IPS-NIHi7 (cell line): ENCODE measurements at regions not wholly inside any gene's neighbourhood (a gene's known extent, or its start where the extent isn't known, plus 50 kb on each side); places are given as distances from the start of the nearest gene placed in this dataset.
"Not testable (repeated sequence)": the region's sequence is repeated elsewhere in the genome, so short reads cannot be mapped to it uniquely, and the experiment has no call there.

Experiments
- DNase-seq: peaks from one replicate; pipeline ENCODE4 v3.0.0; 2012; ENCODE audit warnings: mixed read lengths; ENCODE audit errors: extremely low spot score

DNA sequence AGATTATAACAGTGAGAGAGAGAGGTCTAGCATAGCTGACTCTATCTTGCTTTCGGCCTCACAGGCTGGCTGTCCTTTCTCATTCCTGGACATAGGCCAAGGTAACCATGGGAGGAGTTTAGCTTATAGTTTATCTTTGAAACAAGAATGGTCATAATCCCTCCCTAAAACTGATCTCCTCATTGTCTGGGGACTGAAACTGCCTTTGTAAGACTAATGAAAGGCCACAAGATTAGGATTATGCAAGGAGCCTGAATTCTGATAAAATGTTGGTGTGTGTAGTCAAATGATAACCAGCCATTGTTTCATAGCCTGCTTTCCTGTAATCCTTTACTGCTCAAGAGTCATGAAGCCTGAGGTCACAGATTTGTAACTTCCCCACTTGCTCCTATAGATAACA is 131.9 kb upstream of the LYPLAL1 start:
- DNase-seq, result no peak

DNA sequence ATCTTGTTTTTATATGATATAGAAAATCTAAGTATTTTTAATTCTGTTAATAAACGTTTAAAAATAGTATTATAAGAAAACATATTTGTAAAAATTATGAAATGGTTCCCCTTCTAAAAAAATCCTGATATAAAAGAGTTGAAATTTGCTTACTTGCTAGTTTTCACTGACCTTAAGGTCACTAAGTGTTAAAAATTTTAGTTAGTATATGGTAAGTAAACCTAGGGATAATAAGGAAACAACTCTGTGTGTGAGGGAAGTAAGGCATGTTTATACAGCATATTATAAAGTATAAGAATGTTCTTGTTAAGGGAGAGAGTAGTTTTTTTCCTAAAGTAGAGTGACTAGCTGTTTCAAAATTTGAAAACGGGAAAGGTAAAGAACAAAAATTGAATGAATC is 130.9 kb upstream of the LYPLAL1 start:
- DNase-seq, result no peak

DNA sequence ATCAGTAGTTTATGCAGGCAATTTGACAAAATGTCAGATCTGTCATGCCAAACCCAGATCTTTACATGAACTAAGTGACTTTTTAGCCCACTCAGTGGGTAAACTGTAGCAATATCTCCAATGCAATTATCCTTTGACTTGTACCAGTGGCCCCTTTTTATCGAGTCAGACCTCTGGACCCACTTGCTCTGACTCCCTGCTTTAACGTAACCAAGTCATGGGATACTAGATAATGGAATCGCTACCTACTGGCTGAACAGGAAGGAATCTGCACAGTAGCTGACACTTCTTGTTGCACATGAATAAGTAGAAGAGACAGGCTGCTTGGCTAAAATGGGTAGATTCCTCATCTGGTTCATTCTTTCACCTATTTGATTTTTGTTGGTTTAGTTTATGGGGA is 128.4 kb upstream of the LYPLAL1 start:
- no peak for DNase-seq

DNA sequence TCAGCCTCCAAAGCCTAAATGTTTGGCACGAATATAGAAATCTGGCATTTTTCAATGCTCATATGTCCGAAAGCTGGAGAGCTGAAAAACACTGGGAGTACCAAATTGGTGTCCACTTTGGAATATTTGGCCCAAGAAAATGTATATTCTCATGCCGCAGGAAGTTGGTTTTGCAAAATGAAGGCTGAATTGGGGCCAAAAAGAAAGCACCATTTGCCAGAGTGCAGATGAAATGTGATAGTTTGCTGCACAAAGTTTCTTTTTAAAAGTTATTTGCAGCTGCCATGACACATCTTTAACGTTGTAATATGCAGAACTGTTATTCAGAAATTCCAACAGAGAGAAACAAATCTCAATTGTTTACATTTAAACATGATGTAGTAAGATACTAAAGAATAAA is 124.2 kb upstream of the LYPLAL1 start:
- no peak for DNase-seq

DNA sequence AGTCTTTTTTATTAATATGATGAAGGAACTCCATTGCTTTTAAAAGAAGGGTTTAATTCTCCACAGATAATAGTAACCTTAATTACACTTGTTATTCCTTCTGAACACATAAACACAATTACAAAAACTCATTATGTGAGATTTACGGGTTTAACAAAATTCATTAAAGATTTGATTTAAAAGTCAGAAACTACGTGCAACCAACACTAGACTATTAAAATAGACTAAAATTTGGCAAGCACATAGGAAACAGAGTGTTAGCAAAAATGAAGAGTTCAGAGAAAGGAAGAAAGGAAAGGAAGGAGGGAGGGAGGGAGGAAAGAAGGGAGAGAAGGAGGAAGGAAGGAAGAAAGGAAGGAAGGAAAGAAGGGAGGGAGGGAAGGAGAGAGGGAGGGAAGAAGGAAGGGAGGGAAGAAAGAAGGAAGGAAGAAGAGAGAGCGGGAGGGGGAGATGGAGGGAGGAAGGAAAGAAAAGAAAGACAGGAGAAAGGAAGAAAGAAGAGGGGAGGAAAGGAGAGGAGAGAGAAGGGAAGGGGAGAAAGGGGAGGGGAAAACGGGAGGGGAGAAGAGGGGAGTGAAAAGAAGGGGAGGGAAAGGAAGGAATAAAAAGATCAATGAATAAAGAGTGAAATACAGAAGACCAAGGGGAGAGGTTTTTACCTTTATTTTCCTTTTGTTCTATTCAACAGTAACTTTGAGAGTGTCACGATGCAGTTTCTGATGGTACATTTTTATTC is 123.4 kb upstream of the LYPLAL1 start:
- no peak for DNase-seq

DNA sequence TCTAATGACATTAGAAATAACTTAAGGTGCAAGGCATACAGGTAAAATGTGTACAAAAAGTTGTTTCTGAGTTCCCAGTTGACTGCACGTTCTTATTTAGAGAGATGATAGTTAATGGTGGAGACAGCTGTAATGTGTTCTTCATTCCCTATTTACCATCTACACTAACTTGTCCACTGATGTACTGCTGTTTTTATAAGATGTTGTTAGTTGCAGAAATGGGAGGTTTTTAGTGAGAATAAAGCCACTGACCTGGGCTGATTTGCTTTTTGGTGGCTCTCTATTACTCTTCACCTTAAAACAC is 122.9 kb upstream of the LYPLAL1 start:
- no peak for DNase-seq

DNA sequence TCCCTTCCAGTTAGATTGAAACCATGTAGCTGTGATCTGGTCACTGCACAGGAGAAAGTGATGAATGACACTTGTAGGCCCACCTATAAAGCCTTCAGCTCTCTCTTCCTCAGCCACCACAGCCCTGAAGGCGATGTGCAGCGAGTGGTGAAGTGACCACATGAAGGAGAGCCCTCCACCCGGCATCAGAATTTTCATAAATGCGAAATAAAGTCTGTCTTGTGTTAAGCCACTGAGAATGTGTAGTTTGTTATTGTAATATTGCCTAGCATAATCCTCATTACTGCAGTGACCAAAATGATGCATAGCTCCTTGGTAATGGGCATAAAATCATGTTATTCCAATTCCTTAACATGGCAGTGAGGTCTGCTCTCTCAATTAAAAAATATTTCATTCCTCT is 122.1 kb upstream of the LYPLAL1 start:
- no peak for DNase-seq

DNA sequence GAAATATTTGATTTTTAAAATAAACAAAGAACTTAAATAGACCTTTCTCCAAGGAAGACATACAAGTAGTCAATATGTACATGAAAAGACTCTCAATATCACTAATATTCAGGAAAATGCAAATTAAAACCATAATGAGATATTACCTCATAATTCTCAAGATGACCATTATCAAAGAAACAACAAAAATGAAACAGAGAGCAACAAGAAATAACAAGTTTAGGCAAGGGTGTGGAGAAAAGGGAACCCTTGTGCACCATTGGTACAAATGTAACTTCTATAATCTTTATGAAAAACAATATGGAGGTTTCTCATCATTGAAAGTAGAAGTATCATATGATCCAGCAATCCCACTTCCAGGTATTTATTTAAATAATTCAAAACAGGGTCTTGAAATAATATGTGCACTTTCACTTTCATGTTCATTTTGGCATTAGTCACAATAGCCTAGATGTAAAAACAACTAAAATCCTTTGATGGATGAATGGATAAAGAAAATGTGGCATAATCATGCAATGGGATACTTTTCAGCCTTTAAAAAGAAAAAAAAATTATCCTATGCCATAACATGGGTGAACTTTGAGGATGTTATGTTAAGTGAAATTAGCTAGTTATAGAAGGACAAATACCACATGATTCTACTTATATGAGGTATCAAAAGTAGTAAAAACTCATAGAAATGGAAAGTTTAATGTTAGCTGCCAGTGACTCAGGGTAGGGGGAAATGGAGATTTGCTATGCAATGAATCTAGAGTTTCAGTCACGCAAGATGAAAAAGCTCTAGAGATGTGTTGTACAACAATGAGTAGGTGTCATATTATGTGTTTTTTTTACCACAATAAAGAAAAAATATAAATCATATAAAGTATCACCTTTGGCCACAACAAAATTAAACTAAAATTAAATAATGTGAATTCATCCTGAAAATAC is 114.5 kb upstream of the LYPLAL1 start:
- no peak for DNase-seq

DNA sequence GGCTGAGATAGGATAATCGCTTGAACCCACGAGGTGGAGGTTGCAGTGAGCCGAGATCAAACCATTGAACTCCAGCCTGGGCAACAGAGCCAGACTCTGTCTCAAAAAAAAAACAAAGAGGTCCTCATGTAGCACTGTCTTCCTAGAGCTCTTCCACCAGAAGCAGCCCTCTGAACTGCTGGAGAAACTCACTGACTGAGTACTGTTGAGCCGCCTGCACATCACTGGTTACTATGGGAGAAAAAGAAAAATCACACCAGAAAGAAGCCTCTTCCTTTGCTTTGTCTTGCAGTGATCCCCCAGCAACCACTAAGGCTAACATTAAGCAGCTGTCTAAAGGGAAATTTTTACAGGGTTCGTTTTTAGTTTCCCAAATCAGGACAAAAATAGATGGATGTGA is 112.9 kb upstream of the LYPLAL1 start:
- DNase-seq, result no peak

DNA sequence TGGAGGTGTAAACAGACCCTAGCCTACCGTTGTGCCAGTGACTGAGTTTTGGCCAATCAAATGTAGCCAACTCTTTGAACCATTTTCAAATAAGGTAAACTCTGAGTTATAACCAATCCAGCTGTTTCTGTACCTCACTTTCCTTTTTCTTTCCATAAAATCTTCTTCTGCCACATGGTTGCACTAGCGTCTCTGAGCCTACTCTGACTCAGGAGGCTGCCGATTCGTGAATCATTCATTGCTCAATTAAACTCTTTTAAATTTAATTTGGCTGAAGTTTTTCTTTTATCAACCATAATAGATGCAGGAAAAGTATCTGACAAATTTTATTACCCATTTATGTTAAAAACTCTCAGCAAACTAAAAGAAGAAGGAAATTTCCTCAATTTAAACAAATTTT is 111.5 kb upstream of the LYPLAL1 start:
- no peak for DNase-seq

DNA sequence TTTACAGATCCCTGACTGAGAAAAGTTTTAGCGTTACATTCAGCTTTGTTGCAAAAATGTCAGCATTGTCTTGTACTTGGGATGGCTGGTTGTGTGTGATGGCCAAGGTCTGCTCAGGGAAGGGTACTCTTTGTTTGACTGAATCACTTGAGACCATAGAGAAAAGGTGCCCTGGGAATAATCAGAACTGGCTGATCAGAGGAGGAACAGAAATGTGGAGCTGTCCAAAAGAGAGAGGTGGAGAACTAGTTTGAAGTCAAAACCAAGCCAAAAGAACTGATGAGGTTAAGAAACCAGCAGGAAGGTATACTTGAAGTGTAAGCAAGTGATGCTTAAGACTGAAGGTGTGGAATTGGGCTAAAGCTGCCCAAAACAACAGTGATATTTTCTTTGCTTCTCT is 107.6 kb upstream of the LYPLAL1 start:
- DNase-seq, result no peak

DNA sequence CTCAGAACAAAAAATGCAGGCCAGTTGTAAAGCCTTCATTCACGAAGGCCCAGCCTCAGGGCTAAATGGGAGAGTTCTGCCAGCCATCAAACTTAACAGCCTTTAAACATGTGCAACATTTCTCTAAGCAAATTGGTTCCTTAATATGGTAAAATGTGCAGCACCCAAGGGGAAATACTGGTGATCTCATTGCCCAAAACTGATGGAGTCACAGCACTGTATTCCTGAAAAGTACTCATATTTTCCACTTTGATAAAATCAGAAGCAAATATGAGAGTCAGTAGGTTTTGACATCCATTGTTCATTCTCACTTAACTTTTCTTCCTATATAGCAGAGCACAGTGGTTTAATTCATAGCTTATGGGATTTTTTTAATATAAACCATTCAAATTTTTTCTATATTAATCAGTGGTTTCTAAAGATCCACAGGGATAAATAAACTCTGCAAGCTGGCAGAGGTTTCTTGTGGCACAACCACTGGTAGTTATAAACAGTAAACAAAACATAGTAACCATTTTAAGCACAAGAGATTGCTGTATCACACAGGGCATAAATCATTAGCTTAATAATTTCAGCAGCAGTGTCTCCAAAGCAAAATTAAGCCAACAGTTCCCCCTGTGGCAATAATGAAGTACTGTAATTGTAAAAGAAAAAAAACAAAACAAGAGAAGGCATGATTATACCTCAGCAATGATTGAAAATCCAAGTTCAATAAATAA is 106.9 kb upstream of the LYPLAL1 start:
- peak; percentile 9 for DNase-seq

DNA sequence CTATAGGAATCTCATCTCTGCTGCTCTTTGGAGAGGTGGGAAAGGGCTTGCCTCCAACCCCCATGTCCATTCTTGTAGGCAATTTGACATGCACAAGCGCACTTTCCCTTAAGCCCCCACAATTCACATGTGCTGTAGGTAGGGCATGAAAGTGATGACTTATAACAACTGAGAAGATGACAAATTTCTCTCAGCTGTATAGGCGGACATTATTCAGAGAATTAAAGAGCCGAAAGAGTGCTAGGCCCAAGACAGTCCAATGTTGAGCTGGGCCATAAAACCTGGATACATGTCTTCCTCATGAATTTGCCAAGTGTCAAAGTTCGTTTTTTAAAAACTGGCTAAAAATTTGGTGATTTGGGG is 106.3 kb upstream of the LYPLAL1 start:
- DNase-seq, result no peak

DNA sequence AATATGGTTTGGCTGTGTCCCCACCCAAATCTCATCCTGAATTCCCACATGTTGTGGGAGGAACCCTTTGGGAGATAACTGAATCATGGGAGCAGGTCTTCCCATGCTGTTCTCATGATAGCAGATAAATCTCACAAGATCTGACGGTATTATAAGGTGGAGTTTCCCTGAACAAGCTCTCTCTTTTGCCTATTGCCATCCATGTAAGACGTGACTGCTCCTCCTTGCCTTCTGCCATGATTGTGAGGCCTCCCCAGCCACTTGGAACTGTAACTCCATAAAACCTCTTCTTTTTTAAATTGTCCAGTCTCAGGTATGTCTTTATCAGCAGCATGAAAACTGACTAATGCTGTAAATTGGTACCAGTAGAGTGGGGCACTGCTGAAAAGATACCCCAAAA is 103.3 kb upstream of the LYPLAL1 start:
- not testable (repeated sequence) for DNase-seq

DNA sequence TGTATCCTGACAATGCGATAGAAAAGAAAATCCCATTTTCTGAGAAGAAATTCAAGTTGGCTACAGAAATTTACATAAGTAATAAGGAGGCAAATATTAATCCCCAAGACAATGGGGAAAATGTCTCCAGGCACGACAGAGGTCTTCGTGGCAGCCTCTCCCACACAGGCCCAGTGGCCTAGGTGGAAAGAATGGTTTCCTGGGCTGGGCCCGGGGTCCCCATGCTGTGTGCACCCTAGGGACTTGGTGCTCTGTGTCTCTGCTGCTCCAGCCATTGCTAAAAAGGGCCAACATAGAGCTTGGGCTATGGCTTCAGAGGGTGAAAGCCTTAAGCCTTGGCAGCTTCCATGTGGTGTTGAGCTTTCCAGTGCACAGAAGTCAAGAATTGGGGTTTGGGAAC is 102.5 kb upstream of the LYPLAL1 start:
- no peak for DNase-seq

DNA sequence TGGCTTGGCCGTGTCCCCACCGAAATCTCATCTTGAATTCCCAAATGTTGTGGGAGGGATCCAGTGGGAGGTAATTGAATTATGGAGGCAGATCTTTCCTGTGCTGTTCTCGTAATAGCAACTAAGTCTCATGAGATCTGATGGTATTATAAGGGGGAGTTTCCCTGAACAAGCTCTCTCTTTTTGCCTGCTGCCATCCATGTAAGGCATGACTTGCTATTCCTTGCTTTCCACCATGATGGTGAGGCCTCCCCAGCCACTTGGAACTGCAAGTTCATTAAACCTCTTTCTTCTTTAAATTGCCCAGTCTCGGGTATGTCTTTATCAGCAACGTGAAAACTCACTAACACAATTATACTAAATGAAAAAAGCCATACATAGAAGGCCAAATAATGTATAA is 101.3 kb upstream of the LYPLAL1 start:
- DNase-seq, result no peak

DNA sequence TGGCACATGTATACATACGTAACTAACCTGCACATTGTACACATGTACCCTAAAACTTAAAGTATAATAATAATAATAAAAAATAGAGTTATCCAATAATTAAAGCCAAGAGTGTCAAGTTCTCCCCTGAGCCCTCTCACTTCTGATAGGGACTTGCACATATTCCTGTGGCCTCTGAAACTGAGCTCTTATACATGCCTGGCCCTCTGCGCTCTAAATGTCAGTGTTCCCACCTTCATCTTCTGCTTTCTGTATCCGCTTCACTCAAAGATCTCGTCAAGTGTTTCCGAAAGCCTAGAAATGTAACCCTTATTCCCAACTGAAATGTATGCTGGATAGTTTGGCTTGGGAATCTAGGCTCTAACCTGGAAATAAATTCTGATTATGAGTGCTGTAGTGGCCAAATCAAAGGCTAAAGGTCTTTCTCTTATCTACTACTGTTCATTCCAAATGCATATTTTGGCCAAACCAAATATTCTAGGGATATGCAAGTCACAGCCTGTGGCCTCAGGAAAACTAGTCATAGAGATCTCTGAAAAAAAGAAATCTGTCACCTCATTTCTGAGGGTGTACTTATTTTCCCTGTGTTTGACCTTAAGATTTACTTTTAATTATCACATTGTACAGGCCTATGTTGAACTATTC is 99.5 kb upstream of the LYPLAL1 start:
- DNase-seq, result no peak

DNA sequence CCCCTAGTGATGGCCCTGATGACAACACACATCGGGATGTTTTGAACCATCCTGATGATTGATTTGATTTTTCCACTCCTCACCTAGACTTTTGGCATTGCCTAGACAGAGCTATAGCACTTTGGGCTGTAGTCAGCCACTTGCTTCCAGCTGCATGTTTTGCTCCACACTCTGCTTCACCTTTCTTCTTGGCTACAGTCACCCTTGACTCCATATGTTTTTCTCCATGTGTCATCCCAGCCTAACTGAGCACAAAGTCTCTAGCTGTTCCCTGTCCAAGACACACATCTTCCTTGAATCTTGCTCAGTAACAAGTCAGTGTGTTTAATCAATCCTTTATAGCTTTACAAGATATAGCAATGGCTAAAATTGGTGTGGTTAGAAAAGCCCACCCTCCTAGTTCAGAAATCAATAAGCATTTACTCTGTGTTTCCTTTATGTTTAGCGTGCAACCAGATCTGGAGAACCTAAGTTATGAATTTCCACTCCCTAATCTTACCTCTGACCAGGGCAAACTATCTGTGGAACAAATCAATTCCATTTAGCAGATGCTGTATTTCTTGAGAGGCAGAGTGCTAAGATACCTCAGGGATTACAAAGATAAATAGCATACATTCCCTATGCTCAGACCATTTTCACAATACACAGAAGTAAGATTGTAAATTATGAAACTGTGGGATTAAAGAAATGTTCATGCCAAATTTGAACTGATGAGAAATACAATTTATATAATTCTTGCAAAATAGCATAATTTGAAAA is 98.4 kb upstream of the LYPLAL1 start:
- no peak for DNase-seq

DNA sequence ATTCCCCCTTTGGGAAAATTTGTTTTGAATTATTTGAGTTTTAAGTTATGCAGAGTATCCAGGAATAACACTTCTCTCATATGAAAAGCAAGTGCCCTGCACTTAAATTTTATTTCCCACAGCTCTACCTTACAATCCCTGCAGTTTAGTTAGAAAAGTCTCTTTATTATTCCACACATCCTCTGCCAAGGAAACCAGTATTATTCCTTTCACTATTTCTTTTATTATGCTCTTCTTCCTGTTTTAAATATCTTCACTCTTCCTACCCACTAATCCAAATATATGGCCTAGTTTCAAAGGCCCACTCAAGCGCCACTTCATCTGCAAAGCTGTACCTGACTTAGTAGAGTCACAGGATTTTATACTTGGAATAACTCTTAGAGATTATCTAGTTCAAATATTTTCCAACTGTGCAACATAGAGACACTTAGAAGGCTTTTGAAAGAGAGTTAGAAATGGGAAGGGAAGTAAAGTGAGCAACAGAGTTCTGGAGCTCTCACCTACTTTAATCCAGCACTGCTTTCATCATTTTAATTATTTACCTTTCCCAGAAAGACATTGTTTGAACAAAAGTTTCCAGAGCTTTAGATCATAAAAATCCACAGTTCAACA is 97.2 kb upstream of the LYPLAL1 start:
- no peak for DNase-seq

DNA sequence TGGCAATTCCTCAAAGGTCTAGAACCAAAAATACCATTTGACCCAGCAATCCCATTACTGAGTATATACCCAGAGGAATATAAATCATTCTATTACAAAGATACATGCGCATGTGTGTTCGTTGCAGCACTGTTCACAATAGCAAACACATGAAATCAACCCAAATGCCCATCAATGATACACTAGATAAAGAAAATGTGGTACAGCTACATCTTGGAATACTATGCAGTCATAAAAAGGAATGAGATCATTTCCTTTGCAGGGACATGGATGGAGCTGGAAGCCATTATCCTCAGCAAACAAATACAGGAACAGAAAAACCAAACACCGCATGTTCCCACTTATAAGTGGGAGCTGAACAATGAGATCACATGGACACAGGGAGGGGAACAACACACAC is 95.9 kb upstream of the LYPLAL1 start:
- DNase-seq, result not testable (repeated sequence)
